KMS-11 (cell line): ENCODE measurements at regions not wholly inside any gene's neighbourhood (a gene's known extent, or its start where the extent isn't known, plus 50 kb on each side); places are given as distances from the start of the nearest gene placed in this dataset.

Source experiments
- H2AFZ ChIP-seq: fragments of 200-600 bp; sonication (generic); 2 replicates; pipeline ENCODE4 v1.6.1; 2016; ENCODE audit warnings: antibody characterized with exemption, mixed run types, low read depth
- H3K27ac ChIP-seq: fragments of 200-600 bp; sonication (generic); 2 replicates; pipeline ENCODE4 v1.6.1; 2016; ENCODE audit warnings: mild to moderate bottlenecking, mixed run types
- H3K27me3 ChIP-seq: fragments of 200-600 bp; sonication (generic); 2 replicates; pipeline ENCODE4 v1.6.1; 2017; ENCODE audit warnings: mild to moderate bottlenecking, low read depth, mixed run types, moderate library complexity; ENCODE audit not compliant: insufficient read depth
- H3K36me3 ChIP-seq: fragments of 200-600 bp; sonication (generic); 2 replicates; pipeline ENCODE4 v1.6.1; 2017; ENCODE audit warnings: mild to moderate bottlenecking, mixed run types; ENCODE audit not compliant: insufficient read depth
- H3K4me1 ChIP-seq: fragments of 200-600 bp; sonication (generic); 2 replicates; pipeline ENCODE4 v1.6.1; 2016; ENCODE audit warnings: mild to moderate bottlenecking, low read depth, mixed run types; ENCODE audit not compliant: poor library complexity, severe bottlenecking
- H3K4me2 ChIP-seq: fragments of 200-600 bp; sonication (generic); 2 replicates; pipeline ENCODE4 v1.7.0; 2016; ENCODE audit warnings: mild to moderate bottlenecking, mixed run types
- H3K4me3 ChIP-seq: fragments of 200-600 bp; sonication (generic); IDR thresholded peaks from 2 replicates; pipeline ENCODE4 v1.6.1; 2017; ENCODE audit warnings: low read depth, low read length, mixed read lengths; ENCODE audit not compliant: insufficient read depth
- H3K79me2 ChIP-seq: fragments of 200-600 bp; sonication (generic); 2 replicates; pipeline ENCODE4 v1.6.1; 2016; ENCODE audit warnings: low read depth, mixed run types; ENCODE audit not compliant: insufficient read depth
- H3K9ac ChIP-seq: fragments of 200-600 bp; sonication (generic); 2 replicates; pipeline ENCODE4 v1.6.1; 2016; ENCODE audit warnings: mild to moderate bottlenecking, mixed run types
- H4K20me1 ChIP-seq: fragments of 200-600 bp; sonication (generic); 2 replicates; pipeline ENCODE4 v1.6.1; 2016; ENCODE audit warnings: mild to moderate bottlenecking, mixed run types; ENCODE audit not compliant: insufficient read depth
- TF ChIP-seq, protein P1 (sequence below): fragments of 200-600 bp; sonication (generic); conservative IDR thresholded peaks from 2 replicates; pipeline ENCODE4 v1.6.1; 2017; ENCODE audit warnings: low read depth, mild to moderate bottlenecking, antibody characterized with exemption, low read length, moderate library complexity, mixed read lengths

DNA sequence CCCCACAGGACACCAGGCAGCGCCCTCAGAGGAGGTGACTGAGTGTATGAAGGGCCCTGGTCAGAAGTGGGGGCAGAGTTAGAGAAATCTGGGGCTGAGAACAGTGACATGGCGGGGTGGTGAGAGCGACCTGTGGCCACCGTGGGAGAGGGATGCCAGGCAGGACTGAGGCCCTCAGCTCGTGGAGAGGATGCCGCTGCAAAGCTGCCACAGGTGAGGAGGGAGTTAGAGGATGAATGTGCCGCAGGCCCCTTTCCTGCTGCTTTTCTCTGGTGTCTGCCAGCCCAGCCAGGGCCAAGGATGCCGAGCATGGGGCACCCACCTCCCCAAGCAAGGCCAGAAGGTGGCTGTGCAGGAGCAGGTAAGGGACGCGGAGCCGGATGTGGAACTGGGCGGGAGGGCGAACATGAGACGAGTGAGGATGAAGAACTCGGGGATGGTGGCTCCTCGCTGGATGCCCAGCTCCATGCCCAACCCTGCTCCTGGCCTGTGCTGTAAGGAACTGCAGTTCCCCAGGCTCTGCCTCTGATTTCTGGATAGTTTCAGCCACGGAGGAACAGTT lies 269.2 kb upstream of the HDAC4 start:
- H2AFZ ChIP-seq, result no peak overlapping the region
- no peaks in the 10 kb centered on the region for H3K36me3 ChIP-seq
- no peaks in the 10 kb centered on the region for H3K4me1 ChIP-seq
- no peaks in the 10 kb centered on the region for H3K79me2 ChIP-seq
- no peak overlapping the region for H3K9ac ChIP-seq
- H3K4me3 ChIP-seq, result no peak overlapping the region
- H3K4me2 ChIP-seq, result no peak overlapping the region
- TF ChIP-seq, protein P1, sequence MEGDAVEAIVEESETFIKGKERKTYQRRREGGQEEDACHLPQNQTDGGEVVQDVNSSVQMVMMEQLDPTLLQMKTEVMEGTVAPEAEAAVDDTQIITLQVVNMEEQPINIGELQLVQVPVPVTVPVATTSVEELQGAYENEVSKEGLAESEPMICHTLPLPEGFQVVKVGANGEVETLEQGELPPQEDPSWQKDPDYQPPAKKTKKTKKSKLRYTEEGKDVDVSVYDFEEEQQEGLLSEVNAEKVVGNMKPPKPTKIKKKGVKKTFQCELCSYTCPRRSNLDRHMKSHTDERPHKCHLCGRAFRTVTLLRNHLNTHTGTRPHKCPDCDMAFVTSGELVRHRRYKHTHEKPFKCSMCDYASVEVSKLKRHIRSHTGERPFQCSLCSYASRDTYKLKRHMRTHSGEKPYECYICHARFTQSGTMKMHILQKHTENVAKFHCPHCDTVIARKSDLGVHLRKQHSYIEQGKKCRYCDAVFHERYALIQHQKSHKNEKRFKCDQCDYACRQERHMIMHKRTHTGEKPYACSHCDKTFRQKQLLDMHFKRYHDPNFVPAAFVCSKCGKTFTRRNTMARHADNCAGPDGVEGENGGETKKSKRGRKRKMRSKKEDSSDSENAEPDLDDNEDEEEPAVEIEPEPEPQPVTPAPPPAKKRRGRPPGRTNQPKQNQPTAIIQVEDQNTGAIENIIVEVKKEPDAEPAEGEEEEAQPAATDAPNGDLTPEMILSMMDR, result no peak
- H3K27ac ChIP-seq, result no peak overlapping the region
- H3K27me3 ChIP-seq, result no peaks in the 10 kb centered on the region; the same call in 1 of the 2 replicates
- H4K20me1 ChIP-seq, result no peaks in the 10 kb centered on the region

DNA sequence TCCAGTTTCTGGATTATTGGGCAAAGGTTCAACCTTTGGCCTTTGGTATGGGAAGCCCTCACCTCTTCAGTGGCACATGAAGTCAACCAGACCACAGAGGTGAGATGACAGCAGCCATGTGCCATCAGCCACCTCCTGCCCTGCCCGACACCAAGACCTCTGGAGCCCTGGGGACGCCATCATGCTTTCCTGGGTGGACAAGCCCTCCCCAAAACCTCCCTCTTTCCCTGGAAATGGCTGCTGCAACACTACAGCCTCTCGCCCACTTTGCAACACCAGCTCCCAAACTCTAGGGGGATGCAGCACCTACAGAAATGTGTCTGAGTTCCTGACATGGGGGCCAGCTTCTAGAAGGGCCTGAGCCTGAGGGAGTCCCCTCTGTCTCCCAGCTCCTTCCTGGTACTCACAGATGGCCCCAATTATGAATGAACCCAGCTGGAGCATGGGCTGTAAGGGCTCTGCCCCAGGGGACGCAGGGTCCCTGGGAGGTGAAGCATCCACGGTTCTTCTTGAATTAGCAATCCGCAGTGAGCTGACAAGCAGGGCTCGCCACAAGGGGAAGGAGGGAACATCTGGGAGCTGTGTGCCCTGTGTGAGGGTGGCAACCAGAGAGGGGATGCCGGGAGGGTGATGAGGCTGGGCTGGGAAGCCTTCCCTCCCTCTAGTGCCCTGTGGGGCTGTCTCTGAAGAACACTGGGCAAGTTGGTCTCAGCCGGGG lies 268.5 kb upstream of the HDAC4 start:
- Histone ChIP-seq H3K36me3 (no peaks in the 10 kb centered on the region), H2AFZ (no peak overlapping the region), H3K9ac (no peak overlapping the region), H4K20me1 (no peaks in the 10 kb centered on the region), H3K27ac (no peak overlapping the region), H3K27me3 (no peaks in the 10 kb centered on the region; the same call in 1 of the 2 replicates), H3K4me2 (no peak overlapping the region), H3K4me3 (no peak overlapping the region), H3K79me2 (no peaks in the 10 kb centered on the region), H3K4me1 (no peaks in the 10 kb centered on the region)
- TF ChIP-seq, protein P1, result no peak

DNA sequence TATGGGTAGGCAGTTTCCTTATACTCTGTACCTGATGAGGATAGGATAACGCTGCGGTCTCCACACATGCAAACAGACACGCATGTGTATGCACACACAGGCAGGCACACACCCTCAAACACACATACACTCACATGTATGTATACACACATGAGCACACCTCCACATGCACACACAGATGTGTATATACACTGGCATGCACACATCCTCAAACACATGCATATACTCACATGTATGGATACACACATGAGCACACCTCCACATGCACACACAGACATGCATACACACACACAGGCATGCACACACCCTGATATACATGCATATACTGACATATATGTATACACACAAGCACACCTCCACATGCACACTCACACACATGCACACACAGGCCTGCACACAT lies 267.8 kb upstream of the HDAC4 start:
- TF ChIP-seq, protein P1, result no peak
- no peaks in the 10 kb centered on the region for H3K4me1 ChIP-seq
- no peak overlapping the region for H3K9ac ChIP-seq
- H4K20me1 ChIP-seq, result no peaks in the 10 kb centered on the region
- H2AFZ ChIP-seq, result no peak overlapping the region
- H3K4me2 ChIP-seq, result no peak overlapping the region
- no peak overlapping the region for H3K4me3 ChIP-seq
- H3K79me2 ChIP-seq, result no peaks in the 10 kb centered on the region
- no peaks in the 10 kb centered on the region for H3K36me3 ChIP-seq
- no peak overlapping the region for H3K27ac ChIP-seq
- no peaks in the 10 kb centered on the region; the same call in 1 of the 2 replicates for H3K27me3 ChIP-seq

DNA sequence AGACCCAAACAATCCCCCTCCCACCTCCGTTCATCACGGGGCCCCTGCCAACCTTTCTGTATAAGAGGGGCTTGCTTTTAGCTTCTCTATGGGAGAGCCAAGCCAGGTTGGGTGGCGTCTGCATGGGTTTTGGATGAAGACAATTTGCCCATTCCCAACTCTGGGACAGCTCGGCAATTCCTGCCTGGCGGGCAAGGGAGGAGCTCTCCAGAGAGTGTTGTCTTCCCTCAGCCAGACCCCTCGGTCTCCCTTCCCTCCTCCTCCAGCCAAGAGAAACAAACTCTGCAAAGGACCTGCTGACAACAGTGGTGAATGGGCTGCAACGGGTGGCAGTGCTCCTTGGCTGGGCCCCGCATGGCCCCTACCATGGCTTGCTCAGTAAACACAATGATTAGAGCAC lies 267.2 kb upstream of the HDAC4 start:
- Histone ChIP-seq H3K36me3 (no peaks in the 10 kb centered on the region), H2AFZ (no peak overlapping the region), H3K4me2 (no peak overlapping the region), H3K4me1 (no peaks in the 10 kb centered on the region), H3K9ac (no peak overlapping the region), H3K27me3 (no peaks in the 10 kb centered on the region; the same call in 1 of the 2 replicates), H3K79me2 (no peaks in the 10 kb centered on the region), H3K4me3 (no peak overlapping the region), H4K20me1 (no peaks in the 10 kb centered on the region), H3K27ac (no peak overlapping the region)
- TF ChIP-seq, protein P1, result no peak
